ENCODE measurements at regions not wholly inside any gene's neighbourhood (a gene's known extent, or its start where the extent isn't known, plus 50 kb on each side); places are given as distances from the start of the nearest gene placed in this dataset.

- TF ChIP-seq CTCF (IDR thresholded peaks at IDR 0.05; ENCODE audit: insufficient read depth in 1 of 2, low read depth in 1 of 2, low read length in 1 of 2, severe bottlenecking in 1 of 2, unreplicated experiment in 1 of 2), result no peak
- H3K36me3 Mint-ChIP-seq (ENCODE audit: insufficient read depth, unreplicated experiment), result peaks cover 9% of the 10 kb centered on the region
- peaks cover 10% of the 10 kb centered on the region for H3K9me3 ChIP-seq
- BruUV-seq (replicated peaks), result no TSS peak
- peaks cover 45% of the 10 kb centered on the region for H3K9me3 Mint-ChIP-seq (ENCODE audit: unreplicated experiment)
- no peaks in the 10 kb centered on the region for H3K27me3 Mint-ChIP-seq (ENCODE audit: insufficient read depth, unreplicated experiment)
- intact Hi-C loops (cut with micrococcal nuclease; ENCODE audit: unreplicated experiment), result no loop called here
- no peaks in the 10 kb centered on the region for H3K36me3 ChIP-seq (ENCODE audit: control insufficient read depth, insufficient read depth, low read length)
- no peak overlapping the region for H3K4me3 ChIP-seq (ENCODE audit: low read depth, low read length)
- H3K27ac Mint-ChIP-seq (ENCODE audit: unreplicated experiment), result no peak overlapping the region
- H3K4me1 ChIP-seq, result peaks cover 25% of the 10 kb centered on the region
- CTCF ChIA-PET, result no interaction called here
- peaks cover 42% of the 10 kb centered on the region for H3K4me1 Mint-ChIP-seq (ENCODE audit: low read depth, unreplicated experiment)
- POLR2A ChIA-PET, result no interaction called here
- no peak for DNase-seq
- H3K4me3 Mint-ChIP-seq (ENCODE audit: unreplicated experiment), result no peak overlapping the region
- no peaks in the 10 kb centered on the region for H3K27me3 ChIP-seq (replicated peaks; ENCODE audit: control insufficient read depth, insufficient read depth, low read length)
Measured at GRCh38 chr10:26355241-26355640, 82.9 kb upstream of the APBB1IP start.

- no peak for DNase-seq
- no peak for TF ChIP-seq CTCF (IDR thresholded peaks at IDR 0.05; ENCODE audit: insufficient read depth in 1 of 2, low read depth in 1 of 2, low read length in 1 of 2, severe bottlenecking in 1 of 2, unreplicated experiment in 1 of 2)
- Mint-ChIP-seq H3K36me3 (ENCODE audit: insufficient read depth, unreplicated experiment) (no peaks in the 10 kb centered on the region), H3K27ac (ENCODE audit: unreplicated experiment) (no peak overlapping the region), H3K27me3 (ENCODE audit: insufficient read depth, unreplicated experiment) (no peaks in the 10 kb centered on the region), H3K9me3 (ENCODE audit: unreplicated experiment) (peaks cover 49% of the 10 kb centered on the region), H3K4me3 (ENCODE audit: unreplicated experiment) (no peak overlapping the region), H3K4me1 (ENCODE audit: low read depth, unreplicated experiment) (peaks cover 59% of the 10 kb centered on the region)
- H3K27me3 ChIP-seq (replicated peaks; ENCODE audit: control insufficient read depth, insufficient read depth, low read length), result no peaks in the 10 kb centered on the region
- CTCF ChIA-PET, result no interaction called here
- intact Hi-C loops (cut with micrococcal nuclease; ENCODE audit: unreplicated experiment), result no loop called here
- no peaks in the 10 kb centered on the region; the same call in 1 of the 2 replicates for H3K9me3 ChIP-seq
- no TSS peak for BruUV-seq (replicated peaks)
- H3K4me1 ChIP-seq, result peaks cover 35% of the 10 kb centered on the region
- H3K4me3 ChIP-seq (ENCODE audit: low read depth, low read length), result no peak overlapping the region
- no peaks in the 10 kb centered on the region for H3K36me3 ChIP-seq (ENCODE audit: control insufficient read depth, insufficient read depth, low read length)
- POLR2A ChIA-PET, result no interaction called here
Measured at GRCh38 chr10:26357203-26357602, 80.9 kb upstream of the APBB1IP start.

- no peak overlapping the region for H3K4me3 ChIP-seq (ENCODE audit: low read depth, low read length)
- Mint-ChIP-seq H3K36me3 (ENCODE audit: insufficient read depth, unreplicated experiment) (no peaks in the 10 kb centered on the region), H3K27ac (ENCODE audit: unreplicated experiment) (no peak overlapping the region), H3K4me3 (ENCODE audit: unreplicated experiment) (no peak overlapping the region), H3K27me3 (ENCODE audit: insufficient read depth, unreplicated experiment) (no peaks in the 10 kb centered on the region), H3K9me3 (ENCODE audit: unreplicated experiment) (peaks cover 49% of the 10 kb centered on the region), H3K4me1 (ENCODE audit: low read depth, unreplicated experiment) (peaks cover 58% of the 10 kb centered on the region)
- intact Hi-C loops (cut with micrococcal nuclease; ENCODE audit: unreplicated experiment), result no loop called here
- DNase-seq, result no peak
- BruUV-seq (replicated peaks), result no TSS peak
- POLR2A ChIA-PET, result no interaction called here
- peaks cover 35% of the 10 kb centered on the region for H3K4me1 ChIP-seq
- CTCF ChIA-PET, result no interaction called here
- no peaks in the 10 kb centered on the region for H3K27me3 ChIP-seq (replicated peaks; ENCODE audit: control insufficient read depth, insufficient read depth, low read length)
- H3K9me3 ChIP-seq, result no peaks in the 10 kb centered on the region; the same call in 1 of the 2 replicates
- no peak for TF ChIP-seq CTCF (IDR thresholded peaks at IDR 0.05; ENCODE audit: insufficient read depth in 1 of 2, low read depth in 1 of 2, low read length in 1 of 2, severe bottlenecking in 1 of 2, unreplicated experiment in 1 of 2)
- no peaks in the 10 kb centered on the region for H3K36me3 ChIP-seq (ENCODE audit: control insufficient read depth, insufficient read depth, low read length)
Measured at GRCh38 chr10:26358071-26358470, 80.1 kb upstream of the APBB1IP start.
